ENCODE measurements at regions not wholly inside any gene's neighbourhood (a gene's known extent, or its start where the extent isn't known, plus 50 kb on each side); places are given as distances from the start of the nearest gene placed in this dataset.
"Not testable (repeated sequence)": the region's sequence is repeated elsewhere in the genome, so short reads cannot be mapped to it uniquely, and the experiment has no call there.

DNA sequence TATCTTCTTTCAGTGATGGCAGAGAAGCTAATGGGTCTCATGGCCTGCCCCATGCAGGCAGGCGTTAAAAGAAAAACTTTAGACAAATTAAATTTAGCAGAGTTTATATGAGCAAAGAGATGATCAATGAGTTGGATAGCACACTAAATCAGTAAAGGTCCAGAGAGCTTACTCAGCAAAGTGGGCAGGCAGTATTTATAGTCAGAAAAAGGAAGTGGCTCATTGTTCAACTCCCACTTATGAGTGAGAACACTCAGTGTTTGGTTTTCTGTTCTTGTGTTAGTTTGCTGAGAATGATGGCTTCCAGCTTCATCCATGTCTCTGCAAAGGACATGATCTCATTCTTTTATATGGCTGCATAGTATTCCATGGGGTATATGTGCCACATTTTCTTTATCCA lies 128.5 kb upstream of the UFM1 start:
- TF ChIP-seq EZH2 (IDR thresholded peaks at IDR 0.05; ENCODE audit: borderline replicate concordance, insufficient read depth, low read length, poor library complexity, severe bottlenecking); TAF1 (IDR thresholded peaks at IDR 0.05; ENCODE audit: low read depth); EP300 (conservative IDR thresholded peaks at IDR 0.05; ENCODE audit: poor library complexity, severe bottlenecking); POLR2AphosphoS5 (IDR thresholded peaks at IDR 0.05): not testable (repeated sequence)
- TF ChIP-seq, protein P1, sequence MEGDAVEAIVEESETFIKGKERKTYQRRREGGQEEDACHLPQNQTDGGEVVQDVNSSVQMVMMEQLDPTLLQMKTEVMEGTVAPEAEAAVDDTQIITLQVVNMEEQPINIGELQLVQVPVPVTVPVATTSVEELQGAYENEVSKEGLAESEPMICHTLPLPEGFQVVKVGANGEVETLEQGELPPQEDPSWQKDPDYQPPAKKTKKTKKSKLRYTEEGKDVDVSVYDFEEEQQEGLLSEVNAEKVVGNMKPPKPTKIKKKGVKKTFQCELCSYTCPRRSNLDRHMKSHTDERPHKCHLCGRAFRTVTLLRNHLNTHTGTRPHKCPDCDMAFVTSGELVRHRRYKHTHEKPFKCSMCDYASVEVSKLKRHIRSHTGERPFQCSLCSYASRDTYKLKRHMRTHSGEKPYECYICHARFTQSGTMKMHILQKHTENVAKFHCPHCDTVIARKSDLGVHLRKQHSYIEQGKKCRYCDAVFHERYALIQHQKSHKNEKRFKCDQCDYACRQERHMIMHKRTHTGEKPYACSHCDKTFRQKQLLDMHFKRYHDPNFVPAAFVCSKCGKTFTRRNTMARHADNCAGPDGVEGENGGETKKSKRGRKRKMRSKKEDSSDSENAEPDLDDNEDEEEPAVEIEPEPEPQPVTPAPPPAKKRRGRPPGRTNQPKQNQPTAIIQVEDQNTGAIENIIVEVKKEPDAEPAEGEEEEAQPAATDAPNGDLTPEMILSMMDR (IDR thresholded peaks at IDR 0.05; ENCODE audit: poor library complexity, severe bottlenecking) = not testable (repeated sequence)
